ENCODE measurements at regions not wholly inside any gene's neighbourhood (a gene's known extent, or its start where the extent isn't known, plus 50 kb on each side); places are given as distances from the start of the nearest gene placed in this dataset.

- H3K27ac ChIP-seq (replicated peaks) = no peak overlapping the region
- TF ChIP-seq CTCF (IDR thresholded peaks at IDR 0.05; ENCODE audit: insufficient read depth, low read length) (no peak), POLR2AphosphoS5 (IDR thresholded peaks at IDR 0.05; ENCODE audit: low read depth) (no peak), GABPA (IDR thresholded peaks at IDR 0.05; ENCODE audit: low read depth) (no peak), REST (IDR thresholded peaks at IDR 0.05; ENCODE audit: insufficient replicate concordance, low read depth) (no peak), SPI1 (IDR thresholded peaks at IDR 0.05; ENCODE audit: borderline replicate concordance, low read depth) (no peak)
- peaks cover 4% of the 10 kb centered on the region for H3K27me3 ChIP-seq (ENCODE audit: insufficient read depth, poor library complexity, severe bottlenecking)
- no peak for DNase-seq (ENCODE audit: low read depth in 1 of 2, low spot score in 1 of 2)
- no peak overlapping the region for H3K4me3 ChIP-seq (replicated peaks; ENCODE audit: insufficient read depth, low read length)
Observed at GRCh38 chr1:233479110-233479890, 134.6 kb upstream of the KCNK1 start.

- Histone ChIP-seq H3K4me3 (replicated peaks; ENCODE audit: insufficient read depth, low read length) (no peak overlapping the region), H3K27ac (replicated peaks) (no peak overlapping the region), H3K27me3 (ENCODE audit: insufficient read depth, poor library complexity, severe bottlenecking) (peaks cover 4% of the 10 kb centered on the region)
- TF ChIP-seq POLR2AphosphoS5 (IDR thresholded peaks at IDR 0.05; ENCODE audit: low read depth) (no peak), REST (IDR thresholded peaks at IDR 0.05; ENCODE audit: insufficient replicate concordance, low read depth) (no peak), CTCF (IDR thresholded peaks at IDR 0.05; ENCODE audit: insufficient read depth, low read length) (no peak), SPI1 (IDR thresholded peaks at IDR 0.05; ENCODE audit: borderline replicate concordance, low read depth) (no peak), GABPA (IDR thresholded peaks at IDR 0.05; ENCODE audit: low read depth) (no peak)
- no peak for DNase-seq (ENCODE audit: low read depth in 1 of 2, low spot score in 1 of 2)
Observed at GRCh38 chr1:233480198-233480597, 133.7 kb upstream of the KCNK1 start.

GRCh38 chr1:233482388-233482787, 131.5 kb upstream of the KCNK1 start:
- no peak overlapping the region for H3K27ac ChIP-seq (replicated peaks)
- no peak for DNase-seq (ENCODE audit: low read depth in 1 of 2, low spot score in 1 of 2)
- peaks cover 4% of the 10 kb centered on the region for H3K27me3 ChIP-seq (ENCODE audit: insufficient read depth, poor library complexity, severe bottlenecking)
- TF ChIP-seq POLR2AphosphoS5 (IDR thresholded peaks at IDR 0.05; ENCODE audit: low read depth) (no peak), CTCF (IDR thresholded peaks at IDR 0.05; ENCODE audit: insufficient read depth, low read length) (no peak), SPI1 (IDR thresholded peaks at IDR 0.05; ENCODE audit: borderline replicate concordance, low read depth) (no peak), REST (IDR thresholded peaks at IDR 0.05; ENCODE audit: insufficient replicate concordance, low read depth) (no peak), GABPA (IDR thresholded peaks at IDR 0.05; ENCODE audit: low read depth) (no peak)
- H3K4me3 ChIP-seq (replicated peaks; ENCODE audit: insufficient read depth, low read length) = no peak overlapping the region
